ENCODE measurements at regions not wholly inside any gene's neighbourhood (a gene's known extent, or its start where the extent isn't known, plus 50 kb on each side); places are given as distances from the start of the nearest gene placed in this dataset.

GRCh38 chr2:375270-375955 lies 87.5 kb upstream of the ALKAL2 start:
- no peak for TF ChIP-seq CTCF (conservative IDR thresholded peaks at IDR 0.05; ENCODE audit: low read depth, low read length)
- no peaks in the 10 kb centered on the region for H3K27me3 ChIP-seq (ENCODE audit: insufficient read depth, low read depth)
- H3K4me3 ChIP-seq (IDR thresholded peaks at IDR 0.05; ENCODE audit: insufficient read depth, low read depth, low read length) = no peak overlapping the region
- no peak overlapping the region for H3K27ac ChIP-seq
- H2AFZ ChIP-seq (ENCODE audit: low read depth) = no peak overlapping the region
- no peaks in the 10 kb centered on the region for H3K4me1 ChIP-seq (ENCODE audit: low read depth, poor library complexity, severe bottlenecking)
- no peak overlapping the region for H3K9ac ChIP-seq
- H4K20me1 ChIP-seq (ENCODE audit: insufficient read depth) = no peaks in the 10 kb centered on the region
- no peak overlapping the region for H3K4me2 ChIP-seq
- H3K79me2 ChIP-seq (ENCODE audit: insufficient read depth, low read depth) = no peaks in the 10 kb centered on the region
- no peaks in the 10 kb centered on the region for H3K36me3 ChIP-seq (ENCODE audit: insufficient read depth)

GRCh38 chr2:368386-368785 lies 80.5 kb upstream of the ALKAL2 start:
- Histone ChIP-seq H3K36me3 (ENCODE audit: insufficient read depth) (no peaks in the 10 kb centered on the region), H3K9ac (no peak overlapping the region), H3K4me3 (IDR thresholded peaks at IDR 0.05; ENCODE audit: insufficient read depth, low read depth, low read length) (no peak overlapping the region), H2AFZ (ENCODE audit: low read depth) (no peak overlapping the region), H3K79me2 (ENCODE audit: insufficient read depth, low read depth) (no peaks in the 10 kb centered on the region), H4K20me1 (ENCODE audit: insufficient read depth) (no peaks in the 10 kb centered on the region), H3K27ac (no peak overlapping the region), H3K4me1 (ENCODE audit: low read depth, poor library complexity, severe bottlenecking) (no peaks in the 10 kb centered on the region), H3K4me2 (no peak overlapping the region), H3K27me3 (ENCODE audit: insufficient read depth, low read depth) (no peaks in the 10 kb centered on the region)
- no peak for TF ChIP-seq CTCF (conservative IDR thresholded peaks at IDR 0.05; ENCODE audit: low read depth, low read length)

GRCh38 chr2:367246-367645 lies 79.4 kb upstream of the ALKAL2 start:
- no peak overlapping the region for H3K9ac ChIP-seq
- H4K20me1 ChIP-seq (ENCODE audit: insufficient read depth) = no peaks in the 10 kb centered on the region
- no peak overlapping the region for H3K27ac ChIP-seq
- H3K4me2 ChIP-seq = no peak overlapping the region
- TF ChIP-seq CTCF (conservative IDR thresholded peaks at IDR 0.05; ENCODE audit: low read depth, low read length) = no peak
- no peak overlapping the region for H2AFZ ChIP-seq (ENCODE audit: low read depth)
- H3K27me3 ChIP-seq (ENCODE audit: insufficient read depth, low read depth) = no peaks in the 10 kb centered on the region
- H3K4me1 ChIP-seq (ENCODE audit: low read depth, poor library complexity, severe bottlenecking) = no peaks in the 10 kb centered on the region
- no peaks in the 10 kb centered on the region for H3K79me2 ChIP-seq (ENCODE audit: insufficient read depth, low read depth)
- H3K4me3 ChIP-seq (IDR thresholded peaks at IDR 0.05; ENCODE audit: insufficient read depth, low read depth, low read length) = no peak overlapping the region
- H3K36me3 ChIP-seq (ENCODE audit: insufficient read depth) = no peaks in the 10 kb centered on the region

- Histone ChIP-seq H3K27me3 (ENCODE audit: insufficient read depth, low read depth) (no peaks in the 10 kb centered on the region), H3K9ac (no peak overlapping the region), H3K4me2 (no peak overlapping the region), H3K4me3 (IDR thresholded peaks at IDR 0.05; ENCODE audit: insufficient read depth, low read depth, low read length) (no peak overlapping the region), H4K20me1 (ENCODE audit: insufficient read depth) (no peaks in the 10 kb centered on the region), H3K4me1 (ENCODE audit: low read depth, poor library complexity, severe bottlenecking) (no peaks in the 10 kb centered on the region), H3K79me2 (ENCODE audit: insufficient read depth, low read depth) (no peaks in the 10 kb centered on the region), H3K27ac (no peak overlapping the region), H2AFZ (ENCODE audit: low read depth) (no peak overlapping the region), H3K36me3 (ENCODE audit: insufficient read depth) (no peaks in the 10 kb centered on the region)
- no peak for TF ChIP-seq CTCF (conservative IDR thresholded peaks at IDR 0.05; ENCODE audit: low read depth, low read length)
Observed at GRCh38 chr2:366706-367105, 78.8 kb upstream of the ALKAL2 start.
